MCF 10A (cell line): ENCODE measurements at regions not wholly inside any gene's neighbourhood (a gene's known extent, or its start where the extent isn't known, plus 50 kb on each side); places are given as distances from the start of the nearest gene placed in this dataset.

ENCODE experiments used
- BruUV-seq: library from RNA; stranded (reverse); fragments of 400-500 nt; replicated peaks from 2 replicates; lab custom pipeline; 2021; lab: Mats Ljungman, UMichigan
- CTCF ChIA-PET: fragments of 300-600 bp; sonication (Branson Sonifier 250); formaldehyde crosslinking; extraction: SDS; loops from one replicate; lab custom pipeline; 2021; ENCODE audit warnings: antibody characterized with exemption, inconsistent platforms; lab: Yijun Ruan, JAX
- POLR2A ChIA-PET: fragments of 300-600, 350-650 bp; sonication (Branson Sonifier 250); formaldehyde crosslinking; extraction: SDS; loops from one replicate; lab custom pipeline; 2020; ENCODE audit warnings: antibody characterized with exemption, inconsistent platforms; lab: Yijun Ruan, JAX
- DNase-seq: peaks from one replicate; pipeline ENCODE4 v3.0.0-alpha.2; 2018; ENCODE audit not compliant: unreplicated experiment
- H3K27ac Mint-ChIP-seq: one replicate; pipeline ENCODE4 v1.8.0; 2022; ENCODE audit warnings: mild to moderate bottlenecking, low read depth, mixed read lengths; ENCODE audit not compliant: unreplicated experiment
- H3K27me3 Mint-ChIP-seq: one replicate; pipeline ENCODE4 v1.8.0; 2022; ENCODE audit warnings: mixed read lengths; ENCODE audit not compliant: insufficient read depth, unreplicated experiment
- H3K36me3 Mint-ChIP-seq: one replicate; pipeline ENCODE4 v1.8.0; 2022; ENCODE audit warnings: mild to moderate bottlenecking, moderate library complexity, mixed read lengths; ENCODE audit not compliant: insufficient read depth, unreplicated experiment
- H3K4me1 Mint-ChIP-seq: one replicate; pipeline ENCODE4 v1.8.0; 2022; ENCODE audit warnings: mixed read lengths; ENCODE audit not compliant: insufficient read depth, unreplicated experiment
- H3K4me3 Mint-ChIP-seq: one replicate; pipeline ENCODE4 v1.8.0; 2022; ENCODE audit warnings: mild to moderate bottlenecking, moderate library complexity, mixed read lengths; ENCODE audit not compliant: unreplicated experiment
- H3K9me3 Mint-ChIP-seq: one replicate; pipeline ENCODE4 v1.8.0; 2022; ENCODE audit warnings: mixed read lengths; ENCODE audit not compliant: unreplicated experiment
- CTCF ChIP-seq: fragments of 200-600 bp; IDR thresholded peaks from one replicate; pipeline ENCODE4 v1.8.0; 2022; ENCODE audit warnings: antibody characterized with exemption, mild to moderate bottlenecking; ENCODE audit not compliant: unreplicated experiment
- intact Hi-C: fragments of 100-400 bp; cut with micrococcal nuclease; formaldehyde crosslinking; loops from 2 replicates; pipeline ENCODE4 v1.14.1; 2022

- intact Hi-C loops = no loop called here
- no peak for TF ChIP-seq CTCF
- Mint-ChIP-seq H3K4me3 (no peak overlapping the region), H3K36me3 (no peaks in the 10 kb centered on the region), H3K27ac (no peak overlapping the region), H3K27me3 (peaks cover 82% of the 10 kb centered on the region), H3K9me3 (peaks cover under 1% of the 10 kb centered on the region), H3K4me1 (no peaks in the 10 kb centered on the region)
- ChIA-PET POLR2A (no interaction called here), CTCF (no interaction called here)
- BruUV-seq = no TSS peak
- no peak for DNase-seq
These were observed 113.3 kb upstream of the FRMD1 start for GRCh38 chr6:168192195-168192900.

DNA sequence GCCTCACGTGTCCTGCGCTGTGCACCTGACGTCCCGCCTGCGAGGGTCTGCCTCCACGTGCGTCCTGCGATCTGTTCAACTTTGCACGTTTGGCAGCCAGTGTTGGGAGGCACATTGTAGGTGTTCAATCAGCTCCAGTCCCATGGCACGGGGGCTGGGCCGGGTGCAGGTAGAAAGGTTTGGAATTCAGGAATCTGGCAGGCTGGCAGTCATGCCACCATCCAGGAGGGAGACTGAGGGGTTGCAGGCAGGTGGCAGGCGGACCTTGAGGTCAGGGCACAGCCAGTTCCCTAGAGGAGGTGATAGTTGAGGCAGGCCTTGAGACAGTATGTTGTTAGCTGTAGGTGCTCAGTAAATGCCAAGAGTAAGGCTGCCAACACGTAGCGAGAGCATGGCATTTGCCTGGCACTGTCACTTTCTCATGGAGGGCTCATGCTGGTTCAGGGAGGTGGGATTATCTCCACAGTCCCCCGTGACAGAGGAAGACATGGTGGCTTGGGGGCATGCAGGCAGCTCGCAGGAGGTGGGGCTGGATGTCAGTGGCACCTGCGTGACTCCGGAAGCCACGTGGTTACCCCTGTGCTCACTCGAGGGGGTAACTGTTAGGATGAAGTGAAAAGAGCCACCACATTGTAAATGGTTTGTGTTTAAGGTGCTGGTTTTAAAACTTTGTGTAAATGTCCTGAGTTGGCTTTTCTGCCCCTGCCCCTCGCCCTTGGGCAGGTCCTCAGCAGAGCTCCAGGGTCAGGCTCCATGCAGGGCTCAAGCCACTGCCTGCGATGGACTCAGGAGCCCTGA, 111.8 kb upstream of the FRMD1 start:
- intact Hi-C loops = no loop called here
- Mint-ChIP-seq H3K27me3 (peaks cover 91% of the 10 kb centered on the region), H3K9me3 (peaks cover 8% of the 10 kb centered on the region), H3K4me1 (no peaks in the 10 kb centered on the region), H3K4me3 (no peak overlapping the region), H3K27ac (no peak overlapping the region), H3K36me3 (no peaks in the 10 kb centered on the region)
- TF ChIP-seq CTCF = no peak
- POLR2A ChIA-PET = no interaction called here
- CTCF ChIA-PET = no interaction called here
- no peak for DNase-seq
- no TSS peak for BruUV-seq

DNA sequence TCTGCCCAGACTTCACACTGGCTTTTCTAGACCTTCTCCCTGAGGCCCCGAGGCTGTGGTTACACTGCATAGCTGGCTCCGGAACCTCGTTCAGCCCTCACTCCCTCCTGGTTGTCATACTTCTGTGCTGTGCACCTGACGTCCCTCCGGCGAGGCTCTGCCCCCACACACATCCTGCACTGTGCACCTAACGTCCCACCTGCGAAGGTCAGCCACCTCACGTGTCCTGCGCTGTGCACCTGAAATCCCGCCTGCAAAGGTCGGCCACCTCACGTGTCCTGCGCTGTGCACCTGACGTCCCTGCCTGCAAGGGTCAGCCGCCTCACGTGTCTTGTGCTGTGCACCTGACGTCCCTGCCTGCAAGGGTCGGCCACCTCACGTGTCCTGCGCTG, 111.0 kb upstream of the FRMD1 start:
- no TSS peak for BruUV-seq
- no peak for TF ChIP-seq CTCF
- Mint-ChIP-seq H3K4me3 (no peak overlapping the region), H3K9me3 (peaks cover 8% of the 10 kb centered on the region), H3K27ac (no peak overlapping the region), H3K27me3 (peaks cover 83% of the 10 kb centered on the region), H3K36me3 (no peaks in the 10 kb centered on the region), H3K4me1 (no peaks in the 10 kb centered on the region)
- DNase-seq = no peak
- CTCF ChIA-PET = no interaction called here
- intact Hi-C loops = no loop called here
- POLR2A ChIA-PET = no interaction called here

DNA sequence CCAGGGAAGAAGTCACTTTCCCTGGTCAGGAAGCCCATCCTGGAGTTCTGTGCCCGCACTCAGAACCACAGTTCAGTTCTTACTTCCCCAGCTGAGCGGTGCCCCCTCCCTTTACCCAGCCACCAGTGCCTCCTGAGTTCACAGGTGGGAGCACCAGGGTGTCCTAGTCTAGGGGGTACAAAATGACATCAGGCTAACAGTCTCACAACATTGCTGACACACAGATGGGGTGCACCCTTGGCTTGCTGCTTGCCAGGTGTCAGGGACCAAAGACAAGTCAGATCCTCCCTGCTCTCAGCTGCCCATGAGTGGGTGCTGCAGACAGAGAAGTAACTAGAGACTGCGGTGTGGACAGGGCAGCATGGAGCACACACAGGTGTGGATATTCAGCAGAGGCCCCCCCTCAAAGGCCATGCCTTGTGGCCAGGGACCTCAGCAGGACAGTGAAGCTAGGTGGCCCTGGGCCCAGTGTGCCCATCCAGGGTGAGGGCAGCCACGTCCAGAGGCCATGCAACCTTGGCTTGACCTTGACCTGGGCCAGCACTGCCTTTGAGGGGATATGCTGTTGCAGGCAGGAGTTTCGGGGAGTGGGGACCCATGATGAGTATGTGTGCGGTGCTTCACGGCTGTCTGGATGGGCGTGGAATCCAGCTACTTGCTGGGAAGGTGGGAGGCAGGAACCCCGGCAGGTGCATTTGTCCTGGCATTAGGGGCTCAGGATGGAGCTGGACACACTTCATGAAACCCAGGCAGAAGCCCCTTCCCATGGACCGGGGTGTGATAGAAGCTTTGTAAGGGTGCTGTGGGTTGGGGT, 110.4 kb upstream of the FRMD1 start:
- H3K9me3 Mint-ChIP-seq = peaks cover 8% of the 10 kb centered on the region
- H3K36me3 Mint-ChIP-seq = no peaks in the 10 kb centered on the region
- H3K4me1 Mint-ChIP-seq = no peaks in the 10 kb centered on the region
- BruUV-seq = no TSS peak
- no peak for DNase-seq
- H3K27me3 Mint-ChIP-seq = peaks cover 77% of the 10 kb centered on the region
- intact Hi-C loops = no loop called here
- TF ChIP-seq CTCF = no peak
- POLR2A ChIA-PET = no interaction called here
- CTCF ChIA-PET = no interaction called here
- no peak overlapping the region for H3K27ac Mint-ChIP-seq
- no peak overlapping the region for H3K4me3 Mint-ChIP-seq
